ENCODE measurements at regions not wholly inside any gene's neighbourhood (a gene's known extent, or its start where the extent isn't known, plus 50 kb on each side); places are given as distances from the start of the nearest gene placed in this dataset.

- TF ChIP-seq EZH2 (IDR thresholded peaks at IDR 0.05; ENCODE audit: borderline replicate concordance, low read depth, low read length, severe bottlenecking) (no peak), CTCF (IDR thresholded peaks at IDR 0.05; ENCODE audit: borderline replicate concordance, extremely low read depth, low read length, poor library complexity, severe bottlenecking) (no peak)
These were observed 59.3 kb upstream of the NTPCR start for GRCh38 chr1:232891071-232891470.

Data from DND-41 (cell line).